KMS-11 (cell line): ENCODE measurements at regions not wholly inside any gene's neighbourhood (a gene's known extent, or its start where the extent isn't known, plus 50 kb on each side); places are given as distances from the start of the nearest gene placed in this dataset.
"Not testable (repeated sequence)": the region's sequence is repeated elsewhere in the genome, so short reads cannot be mapped to it uniquely, and the experiment has no call there.

Experiments
- H2AFZ ChIP-seq: fragments of 200-600 bp; sonication (generic); 2 replicates; pipeline ENCODE4 v1.6.1; 2016; ENCODE audit warnings: antibody characterized with exemption, mixed run types, low read depth
- H3K27ac ChIP-seq: fragments of 200-600 bp; sonication (generic); 2 replicates; pipeline ENCODE4 v1.6.1; 2016; ENCODE audit warnings: mild to moderate bottlenecking, mixed run types
- H3K27me3 ChIP-seq: fragments of 200-600 bp; sonication (generic); 2 replicates; pipeline ENCODE4 v1.6.1; 2017; ENCODE audit warnings: mild to moderate bottlenecking, low read depth, mixed run types, moderate library complexity; ENCODE audit not compliant: insufficient read depth
- H3K36me3 ChIP-seq: fragments of 200-600 bp; sonication (generic); 2 replicates; pipeline ENCODE4 v1.6.1; 2017; ENCODE audit warnings: mild to moderate bottlenecking, mixed run types; ENCODE audit not compliant: insufficient read depth
- H3K4me1 ChIP-seq: fragments of 200-600 bp; sonication (generic); 2 replicates; pipeline ENCODE4 v1.6.1; 2016; ENCODE audit warnings: mild to moderate bottlenecking, low read depth, mixed run types; ENCODE audit not compliant: poor library complexity, severe bottlenecking
- H3K4me2 ChIP-seq: fragments of 200-600 bp; sonication (generic); 2 replicates; pipeline ENCODE4 v1.7.0; 2016; ENCODE audit warnings: mild to moderate bottlenecking, mixed run types
- H3K4me3 ChIP-seq: fragments of 200-600 bp; sonication (generic); IDR thresholded peaks from 2 replicates; pipeline ENCODE4 v1.6.1; 2017; ENCODE audit warnings: low read depth, low read length, mixed read lengths; ENCODE audit not compliant: insufficient read depth
- H3K79me2 ChIP-seq: fragments of 200-600 bp; sonication (generic); 2 replicates; pipeline ENCODE4 v1.6.1; 2016; ENCODE audit warnings: low read depth, mixed run types; ENCODE audit not compliant: insufficient read depth
- H3K9ac ChIP-seq: fragments of 200-600 bp; sonication (generic); 2 replicates; pipeline ENCODE4 v1.6.1; 2016; ENCODE audit warnings: mild to moderate bottlenecking, mixed run types
- H4K20me1 ChIP-seq: fragments of 200-600 bp; sonication (generic); 2 replicates; pipeline ENCODE4 v1.6.1; 2016; ENCODE audit warnings: mild to moderate bottlenecking, mixed run types; ENCODE audit not compliant: insufficient read depth
- CTCF ChIP-seq: fragments of 200-600 bp; sonication (generic); conservative IDR thresholded peaks from 2 replicates; pipeline ENCODE4 v1.6.1; 2017; ENCODE audit warnings: low read depth, mild to moderate bottlenecking, antibody characterized with exemption, low read length, moderate library complexity, mixed read lengths

GRCh38 chr10:78465431-78465830, 431.8 kb downstream of the RPS24 start:
- no peak overlapping the region for H3K4me3 ChIP-seq
- H3K27ac ChIP-seq = no peak overlapping the region
- no peaks in the 10 kb centered on the region for H4K20me1 ChIP-seq
- TF ChIP-seq CTCF = no peak
- no peak overlapping the region for H3K4me2 ChIP-seq
- H3K27me3 ChIP-seq = no peaks in the 10 kb centered on the region
- no peak overlapping the region for H2AFZ ChIP-seq
- no peaks in the 10 kb centered on the region for H3K79me2 ChIP-seq
- H3K4me1 ChIP-seq = no peaks in the 10 kb centered on the region
- H3K9ac ChIP-seq = no peak overlapping the region
- no peaks in the 10 kb centered on the region for H3K36me3 ChIP-seq

GRCh38 chr10:78467496-78468106, 433.9 kb downstream of the RPS24 start:
- Histone ChIP-seq H3K4me2 (no peak overlapping the region), H3K9ac (no peak overlapping the region), H3K27ac (no peak overlapping the region), H3K27me3 (no peaks in the 10 kb centered on the region), H3K4me3 (no peak overlapping the region), H3K4me1 (no peaks in the 10 kb centered on the region), H4K20me1 (no peaks in the 10 kb centered on the region), H3K79me2 (no peaks in the 10 kb centered on the region), H3K36me3 (no peaks in the 10 kb centered on the region), H2AFZ (no peak overlapping the region)
- TF ChIP-seq CTCF = no peak

- H3K9ac ChIP-seq, H3K27me3 ChIP-seq, H3K4me2 ChIP-seq, H3K4me3 ChIP-seq, H3K36me3 ChIP-seq, H2AFZ ChIP-seq, H3K27ac ChIP-seq, H3K4me1 ChIP-seq, H3K79me2 ChIP-seq, H4K20me1 ChIP-seq: not testable (repeated sequence)
Observed at GRCh38 chr10:78468731-78469130, 435.1 kb downstream of the RPS24 start.

- Histone ChIP-seq H3K79me2 (no peaks in the 10 kb centered on the region), H3K4me1 (no peaks in the 10 kb centered on the region), H3K4me3 (no peak overlapping the region), H3K27me3 (no peaks in the 10 kb centered on the region), H3K36me3 (no peaks in the 10 kb centered on the region), H3K4me2 (no peak overlapping the region), H3K27ac (no peak overlapping the region), H3K9ac (no peak overlapping the region), H2AFZ (no peak overlapping the region), H4K20me1 (no peaks in the 10 kb centered on the region)
- no peak for TF ChIP-seq CTCF
Observed at GRCh38 chr10:78470267-78471103, 436.8 kb downstream of the RPS24 start.

- H3K4me1 ChIP-seq = no peaks in the 10 kb centered on the region
- no peak overlapping the region for H3K27ac ChIP-seq
- H3K79me2 ChIP-seq = no peaks in the 10 kb centered on the region
- H2AFZ ChIP-seq = no peak overlapping the region
- no peaks in the 10 kb centered on the region for H3K36me3 ChIP-seq
- no peaks in the 10 kb centered on the region for H4K20me1 ChIP-seq
- no peak overlapping the region for H3K4me2 ChIP-seq
- TF ChIP-seq CTCF = no peak
- no peaks in the 10 kb centered on the region for H3K27me3 ChIP-seq
- H3K9ac ChIP-seq = no peak overlapping the region
- no peak overlapping the region for H3K4me3 ChIP-seq
Observed at GRCh38 chr10:78471326-78471722, 437.7 kb downstream of the RPS24 start.
